BJ (cell line): ENCODE measurements at regions not wholly inside any gene's neighbourhood (a gene's known extent, or its start where the extent isn't known, plus 50 kb on each side); places are given as distances from the start of the nearest gene placed in this dataset.

Source experiments
- CTCF ChIA-PET: fragments of 350-600 bp; formaldehyde crosslinking; extraction: SDS; loops from one replicate; lab custom pipeline; 2021; ENCODE audit warnings: antibody characterized with exemption, inconsistent platforms; lab: Yijun Ruan, JAX
- POLR2A ChIA-PET: fragments of 300-600 bp; sonication (Branson Sonifier 250); formaldehyde crosslinking; extraction: SDS; loops from one replicate; lab custom pipeline; 2021; ENCODE audit warnings: antibody characterized with exemption; lab: Charles Lee
- DNase-seq: peaks from one replicate; pipeline ENCODE4 v3.0.0-alpha.2; 2011; ENCODE audit warnings: low read depth
- H3K27me3 ChIP-seq: 2 replicates; pipeline ENCODE4 v1.6.0; 2011; ENCODE audit warnings: low read length; ENCODE audit not compliant: control insufficient read depth, insufficient read depth
- H3K36me3 ChIP-seq: 2 replicates; pipeline ENCODE4 v1.5.1; 2011; ENCODE audit warnings: low read length; ENCODE audit not compliant: control insufficient read depth, insufficient read depth
- H3K4me3 ChIP-seq: 2 replicates; pipeline ENCODE4 v1.5.1; 2011; ENCODE audit warnings: low read depth, mild to moderate bottlenecking, control low read depth, low read length
- TF ChIP-seq, protein P1 (sequence below): IDR thresholded peaks from 2 replicates; pipeline ENCODE4 v1.5.1; 2011; ENCODE audit warnings: low read depth, mild to moderate bottlenecking, control low read depth, inconsistent platforms, low read length, moderate library complexity; ENCODE audit not compliant: insufficient read depth

DNA sequence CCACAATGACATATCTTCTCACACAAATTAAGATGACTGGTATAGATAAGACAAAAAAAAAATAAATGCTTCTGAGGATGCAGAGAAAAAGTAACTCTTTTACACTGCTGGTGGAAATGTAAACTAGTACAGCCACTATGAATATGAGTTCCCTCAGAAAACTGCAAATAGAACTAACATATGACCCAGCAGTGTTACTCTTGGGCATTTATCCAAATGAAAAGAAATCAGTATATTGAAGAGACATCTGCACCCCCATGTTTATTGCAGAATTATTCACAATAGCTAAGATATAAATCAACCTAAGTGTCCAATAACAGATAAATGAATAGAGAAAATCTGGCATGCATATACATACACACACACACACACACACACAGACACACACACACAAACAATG lies 83.0 kb upstream of the FAM174A start:
- POLR2A ChIA-PET, result no interaction called here
- TF ChIP-seq, protein P1, sequence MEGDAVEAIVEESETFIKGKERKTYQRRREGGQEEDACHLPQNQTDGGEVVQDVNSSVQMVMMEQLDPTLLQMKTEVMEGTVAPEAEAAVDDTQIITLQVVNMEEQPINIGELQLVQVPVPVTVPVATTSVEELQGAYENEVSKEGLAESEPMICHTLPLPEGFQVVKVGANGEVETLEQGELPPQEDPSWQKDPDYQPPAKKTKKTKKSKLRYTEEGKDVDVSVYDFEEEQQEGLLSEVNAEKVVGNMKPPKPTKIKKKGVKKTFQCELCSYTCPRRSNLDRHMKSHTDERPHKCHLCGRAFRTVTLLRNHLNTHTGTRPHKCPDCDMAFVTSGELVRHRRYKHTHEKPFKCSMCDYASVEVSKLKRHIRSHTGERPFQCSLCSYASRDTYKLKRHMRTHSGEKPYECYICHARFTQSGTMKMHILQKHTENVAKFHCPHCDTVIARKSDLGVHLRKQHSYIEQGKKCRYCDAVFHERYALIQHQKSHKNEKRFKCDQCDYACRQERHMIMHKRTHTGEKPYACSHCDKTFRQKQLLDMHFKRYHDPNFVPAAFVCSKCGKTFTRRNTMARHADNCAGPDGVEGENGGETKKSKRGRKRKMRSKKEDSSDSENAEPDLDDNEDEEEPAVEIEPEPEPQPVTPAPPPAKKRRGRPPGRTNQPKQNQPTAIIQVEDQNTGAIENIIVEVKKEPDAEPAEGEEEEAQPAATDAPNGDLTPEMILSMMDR, result no peak
- H3K4me3 ChIP-seq, result no peak overlapping the region
- no peak for DNase-seq
- CTCF ChIA-PET, result no interaction called here
- H3K27me3 ChIP-seq, result no peaks in the 10 kb centered on the region
- no peaks in the 10 kb centered on the region for H3K36me3 ChIP-seq

DNA sequence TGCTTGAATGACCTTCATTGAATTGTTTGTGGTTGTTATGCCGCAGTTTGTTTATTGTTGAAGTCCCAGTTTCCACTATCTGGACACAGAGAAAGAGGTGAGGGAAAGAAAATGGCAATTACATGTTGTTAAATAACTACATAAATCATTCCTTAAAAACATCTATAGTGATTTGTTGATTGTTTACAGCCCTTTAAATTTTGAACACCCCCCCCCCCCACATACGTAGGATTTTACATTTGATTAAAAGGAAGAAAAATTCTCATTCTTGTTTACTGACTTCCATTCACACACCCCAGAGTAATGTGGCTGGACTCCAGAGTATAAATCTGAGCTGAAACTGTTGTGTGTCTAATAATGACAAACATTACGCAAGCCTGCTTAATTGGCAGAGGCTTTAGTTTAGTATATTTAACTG lies 87.1 kb upstream of the FAM174A start:
- Histone ChIP-seq H3K36me3 (no peaks in the 10 kb centered on the region), H3K4me3 (no peak overlapping the region), H3K27me3 (no peaks in the 10 kb centered on the region)
- TF ChIP-seq, protein P1, result no peak
- DNase-seq, result no peak
- CTCF ChIA-PET, result no interaction called here
- POLR2A ChIA-PET, result no interaction called here

DNA sequence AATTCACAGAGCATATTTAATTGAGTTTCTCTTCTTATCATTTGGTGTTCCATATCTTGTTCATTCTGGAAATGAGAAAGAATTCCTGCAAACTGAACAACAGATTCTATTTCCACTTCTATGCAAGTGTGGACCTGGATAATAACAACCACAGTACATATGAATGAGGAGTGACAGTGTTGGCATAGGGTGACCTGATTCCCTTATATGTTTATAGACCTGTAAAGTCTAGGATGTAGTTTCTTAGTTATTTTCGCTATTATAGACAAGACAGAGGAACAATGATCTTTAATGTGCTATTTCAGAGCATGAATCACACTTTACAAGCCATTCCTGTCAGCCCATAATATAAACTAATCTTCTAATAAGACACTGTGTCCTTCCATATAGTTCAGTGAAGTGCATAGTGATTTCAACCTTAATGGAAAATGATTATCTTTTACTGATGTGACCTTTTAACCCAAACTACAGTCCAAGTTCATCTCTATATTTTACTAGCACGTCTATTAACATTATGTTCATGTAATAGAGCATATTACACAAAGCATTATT lies 88.2 kb upstream of the FAM174A start:
- H3K36me3 ChIP-seq, result no peaks in the 10 kb centered on the region
- TF ChIP-seq, protein P1, result no peak
- POLR2A ChIA-PET, result no interaction called here
- H3K27me3 ChIP-seq, result no peaks in the 10 kb centered on the region
- no peak for DNase-seq
- CTCF ChIA-PET, result no interaction called here
- no peak overlapping the region for H3K4me3 ChIP-seq

DNA sequence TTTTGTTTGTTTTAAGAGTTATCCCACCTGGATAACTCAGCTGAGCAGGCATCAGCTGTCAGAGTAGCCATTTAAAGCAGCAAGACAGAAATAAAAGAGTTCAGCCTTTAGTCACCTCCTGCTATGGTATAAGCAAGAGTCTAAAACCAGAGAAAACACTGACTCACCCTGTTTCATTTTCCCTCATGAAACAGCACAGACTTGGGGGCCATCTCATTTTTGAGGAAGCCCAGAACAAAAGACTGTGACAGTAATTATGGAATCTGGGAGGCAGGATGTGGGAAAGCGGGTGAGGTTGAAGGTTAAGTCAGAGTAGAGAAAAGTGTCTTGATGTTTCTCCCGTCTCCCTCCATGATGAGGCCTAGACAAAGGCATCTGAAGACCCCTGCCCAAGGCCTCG lies 90.2 kb upstream of the FAM174A start:
- TF ChIP-seq, protein P1, result no peak
- DNase-seq, result no peak
- ChIA-PET POLR2A (no interaction called here), CTCF (interaction anchor here (1.5 kb wide), 1 partner anchor 15 kb away, joined by 4 read pairs; no protein-coding TSS in a partner anchor)
- no peak overlapping the region for H3K4me3 ChIP-seq
- no peaks in the 10 kb centered on the region for H3K27me3 ChIP-seq
- H3K36me3 ChIP-seq, result no peaks in the 10 kb centered on the region

DNA sequence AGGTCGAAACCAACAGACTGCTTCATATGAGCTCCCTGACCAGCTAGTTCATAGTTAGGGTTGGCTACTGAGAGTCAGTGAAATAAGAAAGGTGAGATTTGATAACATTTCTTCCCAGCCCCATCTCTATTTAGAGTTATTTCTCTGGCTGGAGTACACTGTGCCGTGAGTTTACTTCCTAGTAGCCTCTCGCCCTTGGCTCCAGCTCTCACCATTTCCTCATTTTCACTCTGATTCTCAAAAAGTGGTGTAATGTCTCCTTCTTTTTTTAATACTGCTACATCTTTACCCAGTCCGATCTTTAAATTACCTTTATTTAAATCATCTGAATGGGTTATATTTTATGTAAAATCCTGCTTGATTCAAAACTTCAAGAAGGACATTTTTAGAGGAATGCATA lies 100.4 kb upstream of the FAM174A start:
- TF ChIP-seq, protein P1, result no peak
- CTCF ChIA-PET, result no interaction called here
- no peak for DNase-seq

More for the DNA sequence above, 100.4 kb upstream of the FAM174A start:
- Histone ChIP-seq H3K27me3 (no peaks in the 10 kb centered on the region), H3K36me3 (no peaks in the 10 kb centered on the region), H3K4me3 (no peak overlapping the region)
- POLR2A ChIA-PET, result no interaction called here
